Fibroblast of pulmonary artery (primary cell): ENCODE measurements at regions not wholly inside any gene's neighbourhood (a gene's known extent, or its start where the extent isn't known, plus 50 kb on each side); places are given as distances from the start of the nearest gene placed in this dataset.

Experiments
- DNase-seq: peaks from one replicate; pipeline ENCODE4 v3.0.0-alpha.2; 2010; ENCODE audit warnings: low read depth
- H3K4me3 ChIP-seq: replicated peaks from 2 replicates; pipeline ENCODE4 v1.5.1; 2011; ENCODE audit warnings: low read depth, mild to moderate bottlenecking, control low read depth, low read length, moderate library complexity
- TF ChIP-seq, protein P1 (sequence below): IDR thresholded peaks from 2 replicates; pipeline ENCODE4 v1.5.1; 2011; ENCODE audit warnings: mild to moderate bottlenecking, control low read depth, low read length, inconsistent platforms; ENCODE audit errors: missing control alignments

GRCh38 chr13:70694996-70695715 lies 586.9 kb upstream of the KLHL1 start:
- TF ChIP-seq, protein P1, sequence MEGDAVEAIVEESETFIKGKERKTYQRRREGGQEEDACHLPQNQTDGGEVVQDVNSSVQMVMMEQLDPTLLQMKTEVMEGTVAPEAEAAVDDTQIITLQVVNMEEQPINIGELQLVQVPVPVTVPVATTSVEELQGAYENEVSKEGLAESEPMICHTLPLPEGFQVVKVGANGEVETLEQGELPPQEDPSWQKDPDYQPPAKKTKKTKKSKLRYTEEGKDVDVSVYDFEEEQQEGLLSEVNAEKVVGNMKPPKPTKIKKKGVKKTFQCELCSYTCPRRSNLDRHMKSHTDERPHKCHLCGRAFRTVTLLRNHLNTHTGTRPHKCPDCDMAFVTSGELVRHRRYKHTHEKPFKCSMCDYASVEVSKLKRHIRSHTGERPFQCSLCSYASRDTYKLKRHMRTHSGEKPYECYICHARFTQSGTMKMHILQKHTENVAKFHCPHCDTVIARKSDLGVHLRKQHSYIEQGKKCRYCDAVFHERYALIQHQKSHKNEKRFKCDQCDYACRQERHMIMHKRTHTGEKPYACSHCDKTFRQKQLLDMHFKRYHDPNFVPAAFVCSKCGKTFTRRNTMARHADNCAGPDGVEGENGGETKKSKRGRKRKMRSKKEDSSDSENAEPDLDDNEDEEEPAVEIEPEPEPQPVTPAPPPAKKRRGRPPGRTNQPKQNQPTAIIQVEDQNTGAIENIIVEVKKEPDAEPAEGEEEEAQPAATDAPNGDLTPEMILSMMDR = no peak
- no peak overlapping the region for H3K4me3 ChIP-seq
- DNase-seq = no peak

- DNase-seq = peak; percentile 2
- H3K4me3 ChIP-seq = no peak overlapping the region
- TF ChIP-seq, protein P1 = no peak
Observed at GRCh38 chr13:70668983-70669382, 560.7 kb upstream of the KLHL1 start.

- H3K4me3 ChIP-seq = no peak overlapping the region
- TF ChIP-seq, protein P1 = no peak
- DNase-seq = no peak
Observed at GRCh38 chr13:70668293-70668692, 560.0 kb upstream of the KLHL1 start.

DNA sequence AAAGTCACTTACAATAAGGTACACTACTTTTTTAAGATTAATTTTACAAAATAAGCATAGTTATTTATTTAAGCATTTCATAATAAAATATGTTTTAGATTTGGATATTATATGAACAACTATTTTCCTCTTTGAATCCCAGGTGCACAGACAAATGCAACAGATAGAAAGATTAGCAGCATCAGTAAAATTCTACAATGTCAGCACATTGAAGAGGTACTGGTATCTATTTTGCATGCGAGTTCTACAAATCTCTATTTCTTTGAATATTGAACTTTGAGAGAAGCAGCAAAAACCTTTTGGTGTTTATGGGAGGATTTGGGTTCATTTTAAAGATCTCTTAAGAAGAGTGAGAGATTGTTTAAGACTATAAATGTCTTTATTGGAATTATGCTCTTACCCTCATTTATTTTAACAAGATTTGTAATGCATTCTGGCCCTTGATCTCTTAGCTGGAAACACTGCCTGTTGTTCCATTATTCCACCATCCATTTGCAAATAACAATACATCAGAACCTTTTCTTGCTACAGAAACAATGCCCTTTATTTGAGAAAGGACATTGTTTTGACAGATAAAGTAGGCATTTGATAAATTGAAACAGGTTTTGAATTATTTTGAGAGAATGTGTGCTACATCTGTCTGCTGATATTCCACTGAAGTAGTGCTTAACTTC lies 558.8 kb upstream of the KLHL1 start:
- TF ChIP-seq, protein P1 = no peak
- H3K4me3 ChIP-seq = no peak overlapping the region
- DNase-seq = no peak

GRCh38 chr13:70662231-70662940 lies 554.1 kb upstream of the KLHL1 start:
- H3K4me3 ChIP-seq = no peak overlapping the region
- no peak for DNase-seq
- TF ChIP-seq, protein P1 = no peak

- DNase-seq = no peak
- H3K4me3 ChIP-seq = no peak overlapping the region
- TF ChIP-seq, protein P1 = no peak
Observed at GRCh38 chr13:70644052-70644451, 535.8 kb upstream of the KLHL1 start.
